C4-2B (cell line): ENCODE measurements at regions not wholly inside any gene's neighbourhood (a gene's known extent, or its start where the extent isn't known, plus 50 kb on each side); places are given as distances from the start of the nearest gene placed in this dataset.
"Not testable (repeated sequence)": the region's sequence is repeated elsewhere in the genome, so short reads cannot be mapped to it uniquely, and the experiment has no call there.

ENCODE experiments used
- H3K27ac ChIP-seq: fragments of 450-650 bp; 2 replicates; pipeline ENCODE4 v1.5.1; 2017
- CTCF ChIP-seq: fragments of 450-650 bp; conservative IDR thresholded peaks from 2 replicates; pipeline ENCODE4 v1.5.1; 2017; ENCODE audit warnings: mild to moderate bottlenecking
- ZFX ChIP-seq: fragments of 450-650 bp; IDR thresholded peaks from 2 replicates; pipeline ENCODE4 v1.6.1; 2017

- TF ChIP-seq ZFX (no peak), CTCF (no peak)
- H3K27ac ChIP-seq = no peak overlapping the region
These were observed 661.6 kb upstream of the KLHL1 start for GRCh38 chr13:70769817-70770216.

GRCh38 chr13:70758932-70759331 is 650.7 kb upstream of the KLHL1 start:
- no peak for TF ChIP-seq CTCF
- TF ChIP-seq ZFX = no peak
- no peak overlapping the region for H3K27ac ChIP-seq

GRCh38 chr13:70756088-70756487 is 647.8 kb upstream of the KLHL1 start:
- TF ChIP-seq CTCF = no peak
- no peak for TF ChIP-seq ZFX
- no peak overlapping the region for H3K27ac ChIP-seq

- no peak overlapping the region for H3K27ac ChIP-seq
- TF ChIP-seq CTCF (no peak), ZFX (no peak)
These were observed 647.2 kb upstream of the KLHL1 start for GRCh38 chr13:70755456-70755855.

- TF ChIP-seq CTCF = no peak
- TF ChIP-seq ZFX = no peak
- no peak overlapping the region for H3K27ac ChIP-seq
These were observed 639.0 kb upstream of the KLHL1 start for GRCh38 chr13:70747262-70747661.

- H3K27ac ChIP-seq = not testable (repeated sequence)
These were observed 638.2 kb upstream of the KLHL1 start for GRCh38 chr13:70746469-70746868.

- TF ChIP-seq ZFX = no peak
- no peak for TF ChIP-seq CTCF
- H3K27ac ChIP-seq = no peak overlapping the region
These were observed 628.5 kb upstream of the KLHL1 start for GRCh38 chr13:70736622-70737317.

- TF ChIP-seq CTCF (no peak), ZFX (no peak)
- no peak overlapping the region for H3K27ac ChIP-seq
These were observed 624.4 kb upstream of the KLHL1 start for GRCh38 chr13:70732611-70733010.
